T-helper 2 cell (primary cell): ENCODE measurements at regions not wholly inside any gene's neighbourhood (a gene's known extent, or its start where the extent isn't known, plus 50 kb on each side); places are given as distances from the start of the nearest gene placed in this dataset.

Source experiments
- DNase-seq, 5 experiments: peaks; one replicate each; pipeline versions ENCODE4 v3.0.0 to v3.0.0-alpha.2; 2012 to 2022

GRCh38 chr11:19398273-19398672 is 157.5 kb upstream of the E2F8 start:
- DNase-seq, result no peak

GRCh38 chr11:19395050-19395449 is 154.3 kb upstream of the E2F8 start:
- DNase-seq, result no peak

- peak in 1 of 5 experiments; percentile 9 for DNase-seq
These were observed 153.8 kb upstream of the E2F8 start for GRCh38 chr11:19394525-19395016.

- no peak for DNase-seq
These were observed 153.2 kb upstream of the E2F8 start for GRCh38 chr11:19393941-19394340.

- no peak for DNase-seq
These were observed 152.2 kb upstream of the E2F8 start for GRCh38 chr11:19392847-19393518.

- DNase-seq, result no peak
These were observed 151.6 kb upstream of the E2F8 start for GRCh38 chr11:19392321-19392720.

GRCh38 chr11:19391652-19392051 is 150.9 kb upstream of the E2F8 start:
- no peak for DNase-seq

- no peak for DNase-seq
These were observed 150.3 kb upstream of the E2F8 start for GRCh38 chr11:19391026-19391425.

GRCh38 chr11:19389787-19390303 is 149.1 kb upstream of the E2F8 start:
- no peak for DNase-seq

- DNase-seq, result no peak
These were observed 141.4 kb upstream of the E2F8 start for GRCh38 chr11:19382131-19382611.

- no peak for DNase-seq
These were observed 139.6 kb upstream of the E2F8 start for GRCh38 chr11:19380375-19380774.

- no peak for DNase-seq
These were observed 138.7 kb upstream of the E2F8 start for GRCh38 chr11:19379465-19379864.

- no peak for DNase-seq
These were observed 138.1 kb upstream of the E2F8 start for GRCh38 chr11:19378814-19379213.

GRCh38 chr11:19377881-19378280 is 137.1 kb upstream of the E2F8 start:
- DNase-seq, result no peak

GRCh38 chr11:19375440-19375839 is 134.7 kb upstream of the E2F8 start:
- no peak for DNase-seq

- DNase-seq, result no peak
These were observed 133.4 kb upstream of the E2F8 start for GRCh38 chr11:19374151-19374569.

GRCh38 chr11:19372381-19372780 is 131.6 kb upstream of the E2F8 start:
- no peak for DNase-seq

GRCh38 chr11:19370100-19370861 is 129.5 kb upstream of the E2F8 start:
- no peak for DNase-seq

GRCh38 chr11:19368726-19369375 is 128.1 kb upstream of the E2F8 start:
- no peak for DNase-seq

GRCh38 chr11:19366992-19367709 is 126.4 kb upstream of the E2F8 start:
- DNase-seq, result no peak

- no peak for DNase-seq
These were observed 125.1 kb upstream of the E2F8 start for GRCh38 chr11:19365743-19366410.
